ENCODE measurements at regions not wholly inside any gene's neighbourhood (a gene's known extent, or its start where the extent isn't known, plus 50 kb on each side); places are given as distances from the start of the nearest gene placed in this dataset.
A peak's percentile ranks its signal among the peaks of the same experiment; 100 is the strongest.

DNA sequence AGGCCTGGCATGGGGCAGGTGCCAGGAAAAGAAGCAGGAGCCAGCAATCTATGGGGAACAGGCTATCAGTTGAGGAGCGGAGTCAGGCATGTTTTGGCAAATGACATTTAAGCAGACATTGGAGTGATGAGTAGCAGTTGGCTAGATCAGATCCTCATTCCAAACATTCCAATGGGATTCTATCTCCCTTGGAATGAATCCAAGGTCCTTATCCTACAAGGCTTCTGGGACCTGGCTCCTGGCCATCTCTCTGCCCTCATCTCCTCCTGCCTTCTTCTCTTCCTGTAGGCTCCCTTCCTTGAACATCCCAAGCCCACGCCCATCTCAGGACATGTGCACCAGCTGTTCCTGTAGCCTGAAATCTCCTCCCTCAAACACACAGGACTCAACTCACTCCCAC lies 1074.5 kb downstream of the TBC1D22A start:
- Histone ChIP-seq H3K4me3 (no peak overlapping the region), H3K4me1 (ENCODE audit: low read depth) (no peaks in the 10 kb centered on the region), H3K27me3 (no peaks in the 10 kb centered on the region), H3K9me3 (ENCODE audit: low read depth) (peaks cover 4% of the 10 kb centered on the region), H3K27ac (no peak overlapping the region), H3K36me3 (no peaks in the 10 kb centered on the region)
- DNase-seq (ENCODE audit: low read depth in 1 of 2, low spot score in 1 of 2): peak in 1 of 2 donors; percentile 0
- TF ChIP-seq, protein P1, sequence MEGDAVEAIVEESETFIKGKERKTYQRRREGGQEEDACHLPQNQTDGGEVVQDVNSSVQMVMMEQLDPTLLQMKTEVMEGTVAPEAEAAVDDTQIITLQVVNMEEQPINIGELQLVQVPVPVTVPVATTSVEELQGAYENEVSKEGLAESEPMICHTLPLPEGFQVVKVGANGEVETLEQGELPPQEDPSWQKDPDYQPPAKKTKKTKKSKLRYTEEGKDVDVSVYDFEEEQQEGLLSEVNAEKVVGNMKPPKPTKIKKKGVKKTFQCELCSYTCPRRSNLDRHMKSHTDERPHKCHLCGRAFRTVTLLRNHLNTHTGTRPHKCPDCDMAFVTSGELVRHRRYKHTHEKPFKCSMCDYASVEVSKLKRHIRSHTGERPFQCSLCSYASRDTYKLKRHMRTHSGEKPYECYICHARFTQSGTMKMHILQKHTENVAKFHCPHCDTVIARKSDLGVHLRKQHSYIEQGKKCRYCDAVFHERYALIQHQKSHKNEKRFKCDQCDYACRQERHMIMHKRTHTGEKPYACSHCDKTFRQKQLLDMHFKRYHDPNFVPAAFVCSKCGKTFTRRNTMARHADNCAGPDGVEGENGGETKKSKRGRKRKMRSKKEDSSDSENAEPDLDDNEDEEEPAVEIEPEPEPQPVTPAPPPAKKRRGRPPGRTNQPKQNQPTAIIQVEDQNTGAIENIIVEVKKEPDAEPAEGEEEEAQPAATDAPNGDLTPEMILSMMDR (IDR thresholded peaks at IDR 0.05; ENCODE audit: low read depth, low read length): no peak

DNA sequence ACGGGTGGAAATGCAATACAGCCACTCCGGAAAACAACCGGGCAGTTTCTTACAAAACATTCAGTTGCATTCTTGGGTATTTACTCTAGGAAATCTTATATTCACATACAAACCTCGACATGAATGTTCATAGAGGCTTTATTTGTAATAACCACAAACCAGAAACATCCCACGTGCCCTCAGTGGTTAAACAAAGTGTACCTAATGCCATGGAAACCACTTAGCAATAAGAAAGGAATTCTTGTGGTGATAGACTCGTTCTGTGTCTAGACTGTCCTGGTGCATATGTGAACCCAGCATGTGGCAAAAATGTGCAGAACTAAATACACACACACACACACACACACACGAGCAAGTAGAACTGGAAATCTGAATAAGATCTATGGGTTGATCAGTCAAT lies 1073.3 kb downstream of the TBC1D22A start:
- no peak overlapping the region for H3K27ac ChIP-seq
- TF ChIP-seq, protein P1 (IDR thresholded peaks at IDR 0.05; ENCODE audit: low read depth, low read length): no peak
- peak in 1 of 2 donors; percentile 4 for DNase-seq (ENCODE audit: low read depth in 1 of 2, low spot score in 1 of 2)
- no peaks in the 10 kb centered on the region for H3K4me1 ChIP-seq (ENCODE audit: low read depth)
- no peak overlapping the region for H3K4me3 ChIP-seq
- H3K27me3 ChIP-seq: no peaks in the 10 kb centered on the region
- H3K9me3 ChIP-seq (ENCODE audit: low read depth): peaks cover 4% of the 10 kb centered on the region
- no peaks in the 10 kb centered on the region for H3K36me3 ChIP-seq

- Histone ChIP-seq H3K36me3 (no peaks in the 10 kb centered on the region), H3K4me1 (ENCODE audit: low read depth) (no peaks in the 10 kb centered on the region), H3K4me3 (no peak overlapping the region), H3K27ac (no peak overlapping the region), H3K9me3 (ENCODE audit: low read depth) (no peaks in the 10 kb centered on the region), H3K27me3 (no peaks in the 10 kb centered on the region)
- TF ChIP-seq, protein P1 (IDR thresholded peaks at IDR 0.05; ENCODE audit: low read depth, low read length): no peak
- DNase-seq (ENCODE audit: low read depth in 1 of 2, low spot score in 1 of 2): no peak
Observed at GRCh38 chr22:47826016-47826415, 1063.6 kb downstream of the TBC1D22A start.

- Histone ChIP-seq H3K4me3 (no peak overlapping the region), H3K27me3 (no peaks in the 10 kb centered on the region), H3K9me3 (ENCODE audit: low read depth) (no peaks in the 10 kb centered on the region), H3K27ac (no peak overlapping the region), H3K4me1 (ENCODE audit: low read depth) (no peaks in the 10 kb centered on the region), H3K36me3 (no peaks in the 10 kb centered on the region)
- no peak for DNase-seq (ENCODE audit: low read depth in 1 of 2, low spot score in 1 of 2)
- TF ChIP-seq, protein P1 (IDR thresholded peaks at IDR 0.05; ENCODE audit: low read depth, low read length): no peak
Observed at GRCh38 chr22:47822422-47822821, 1060.0 kb downstream of the TBC1D22A start.

GRCh38 chr22:47818496-47818895 lies 1056.0 kb downstream of the TBC1D22A start:
- TF ChIP-seq, protein P1 (IDR thresholded peaks at IDR 0.05; ENCODE audit: low read depth, low read length): no peak
- Histone ChIP-seq H3K9me3 (ENCODE audit: low read depth) (peaks cover 3% of the 10 kb centered on the region), H3K4me3 (no peak overlapping the region), H3K36me3 (no peaks in the 10 kb centered on the region), H3K4me1 (ENCODE audit: low read depth) (no peaks in the 10 kb centered on the region), H3K27ac (no peak overlapping the region), H3K27me3 (no peaks in the 10 kb centered on the region)
- no peak for DNase-seq (ENCODE audit: low read depth in 1 of 2, low spot score in 1 of 2)

DNA sequence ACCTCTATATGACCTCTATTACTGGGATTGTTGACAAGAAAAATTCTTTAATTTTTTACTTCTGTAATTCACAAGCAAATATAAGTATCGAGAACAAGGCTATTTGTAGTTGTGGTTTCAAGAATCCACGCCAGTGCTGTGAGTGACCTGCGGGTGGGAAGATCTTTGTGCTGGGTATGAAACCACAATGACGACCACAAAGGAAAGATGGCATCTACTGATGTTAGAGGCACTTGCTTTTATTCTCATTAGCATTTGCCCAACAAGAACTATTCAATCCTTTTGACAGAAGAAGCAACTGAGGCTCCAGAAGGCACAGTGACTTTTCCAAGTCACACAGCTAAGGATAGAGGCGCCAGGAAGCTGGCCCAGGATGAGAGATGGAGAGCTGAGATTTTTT lies 1054.9 kb downstream of the TBC1D22A start:
- TF ChIP-seq, protein P1 (IDR thresholded peaks at IDR 0.05; ENCODE audit: low read depth, low read length): no peak
- H3K4me3 ChIP-seq: no peak overlapping the region
- no peak for DNase-seq (ENCODE audit: low read depth in 1 of 2, low spot score in 1 of 2)

More for the DNA sequence above, 1054.9 kb downstream of the TBC1D22A start:
- H3K36me3 ChIP-seq: no peaks in the 10 kb centered on the region
- H3K9me3 ChIP-seq (ENCODE audit: low read depth): peaks cover 3% of the 10 kb centered on the region
- H3K27ac ChIP-seq: no peak overlapping the region
- no peaks in the 10 kb centered on the region for H3K4me1 ChIP-seq (ENCODE audit: low read depth)
- H3K27me3 ChIP-seq: no peaks in the 10 kb centered on the region
